ENCODE measurements at regions not wholly inside any gene's neighbourhood (a gene's known extent, or its start where the extent isn't known, plus 50 kb on each side); places are given as distances from the start of the nearest gene placed in this dataset.

- DNase-seq, result no peak
Observed at GRCh38 chr10:10927608-10928007, 90.1 kb upstream of the CELF2 start.

DNA sequence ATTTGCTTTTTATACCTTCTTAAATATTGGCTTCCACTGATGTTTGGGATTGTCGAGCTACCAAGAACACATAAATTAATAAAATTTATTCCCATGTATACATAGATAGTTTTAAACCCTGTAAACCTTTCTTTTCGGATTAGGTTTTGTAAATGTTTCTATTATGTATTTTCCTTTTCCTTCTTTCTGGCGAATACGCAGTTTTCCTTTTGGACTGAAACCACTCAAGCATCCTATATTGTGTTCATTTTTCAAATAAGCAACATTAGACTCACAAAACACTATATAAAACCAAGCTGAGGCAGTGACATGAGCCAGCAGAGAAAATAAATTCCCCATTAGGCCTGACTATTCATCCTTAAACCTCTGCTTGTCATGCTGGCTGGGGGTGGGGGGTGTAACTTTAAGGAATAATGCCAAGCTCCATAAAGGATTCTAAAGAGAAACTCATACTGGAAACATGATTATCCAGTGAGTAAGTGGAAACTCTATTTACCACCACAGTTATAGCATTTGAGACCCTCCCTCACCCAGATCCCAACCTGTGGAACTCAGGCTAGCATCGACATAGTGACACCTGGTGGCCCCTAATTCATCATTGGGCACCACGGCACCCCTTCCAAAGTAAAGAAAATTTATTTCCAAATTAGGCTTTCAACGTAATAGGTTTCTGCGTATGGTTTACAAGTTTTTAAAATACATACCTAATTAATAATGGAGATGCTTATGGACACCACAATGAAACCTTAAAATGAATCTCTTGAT lies 86.5 kb upstream of the CELF2 start:
- no peak for DNase-seq

DNA sequence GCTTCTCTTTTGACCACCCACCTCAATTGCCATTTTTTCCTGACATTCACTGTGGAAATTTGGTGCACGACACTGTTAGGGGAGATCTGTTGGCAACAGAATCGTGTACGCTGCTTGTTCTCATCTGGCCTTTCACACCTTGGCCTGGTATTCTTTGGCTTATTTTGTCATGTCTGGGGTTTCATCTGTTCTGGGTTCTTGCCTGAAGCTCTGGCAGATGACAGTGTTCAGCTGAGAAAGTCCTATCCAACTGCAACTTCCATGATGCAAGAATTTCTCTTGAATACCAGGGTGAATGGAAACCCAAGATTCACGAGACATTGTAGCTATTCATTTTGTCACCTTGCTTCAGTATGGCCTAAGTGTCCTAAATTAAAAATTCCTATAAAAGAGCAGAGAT lies 82.6 kb upstream of the CELF2 start:
- DNase-seq, result no peak

DNA sequence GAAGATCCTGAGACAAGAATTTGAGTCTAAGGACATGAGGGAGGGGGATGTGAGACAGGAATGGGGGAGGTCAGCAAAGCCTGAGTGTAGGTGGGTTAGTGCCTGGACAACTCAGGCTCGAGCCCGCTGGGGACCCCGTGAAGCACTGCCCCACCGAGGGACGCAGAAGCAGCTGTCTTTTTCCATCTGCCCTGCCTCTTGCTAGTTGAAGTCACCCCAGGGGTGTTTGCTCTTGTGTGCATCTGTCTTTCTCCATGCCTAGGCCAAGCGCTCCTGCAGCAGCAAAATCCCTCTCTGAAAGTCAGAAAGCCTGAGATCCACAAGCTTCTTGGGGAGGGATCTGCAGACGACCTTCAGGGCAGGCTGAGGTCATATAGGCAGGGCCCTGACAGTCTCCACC lies 79.0 kb upstream of the CELF2 start:
- DNase-seq, result no peak

DNA sequence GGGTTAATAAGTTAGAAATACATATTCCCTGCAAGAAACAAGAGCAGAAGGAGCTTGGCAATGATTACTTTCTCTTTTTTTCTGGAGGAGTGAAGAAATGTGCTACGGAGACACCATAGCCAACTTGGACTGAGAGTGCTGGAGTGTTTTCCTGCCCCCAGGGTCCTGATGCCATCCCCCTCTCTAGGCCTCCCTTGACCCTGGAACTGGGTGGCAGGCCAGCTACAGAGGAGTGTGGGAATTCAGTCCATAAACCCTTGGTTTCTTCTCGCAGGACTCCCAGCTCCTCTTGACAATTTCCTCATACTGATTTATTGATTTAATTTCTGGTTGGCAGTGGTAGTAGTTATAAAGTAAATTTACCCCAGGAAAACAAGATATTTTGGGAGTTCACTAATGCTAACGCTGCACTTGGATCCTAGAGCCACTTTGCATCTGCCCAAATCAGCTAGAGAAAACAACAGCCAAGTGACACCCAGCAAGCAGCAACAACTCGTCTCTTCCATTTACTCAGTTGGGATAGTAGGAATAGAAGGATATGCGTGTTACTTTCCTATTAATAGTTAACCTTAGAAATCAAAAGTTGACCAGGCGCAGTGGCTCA lies 76.4 kb upstream of the CELF2 start:
- DNase-seq, result no peak

DNA sequence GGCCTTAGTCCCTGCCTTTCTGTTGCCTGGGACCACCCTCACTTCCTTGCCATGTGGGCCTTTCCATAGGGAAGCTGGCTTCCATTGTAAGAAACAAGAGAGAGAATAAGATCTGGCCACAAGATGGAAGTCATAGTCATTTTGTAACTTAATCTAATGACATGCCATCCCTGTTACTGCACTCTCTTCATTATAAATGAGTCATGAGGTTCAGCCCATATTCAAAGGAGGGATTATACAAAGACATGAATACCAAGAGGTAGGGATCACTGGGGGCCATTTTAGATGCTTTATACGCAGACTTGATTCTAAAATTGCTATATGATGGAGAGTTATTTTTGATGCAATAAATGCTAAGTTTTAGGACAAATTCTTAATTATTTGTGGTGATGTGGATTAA lies 75.2 kb upstream of the CELF2 start:
- no peak for DNase-seq

GRCh38 chr10:10946081-10946480 lies 71.6 kb upstream of the CELF2 start:
- DNase-seq, result no peak

DNA sequence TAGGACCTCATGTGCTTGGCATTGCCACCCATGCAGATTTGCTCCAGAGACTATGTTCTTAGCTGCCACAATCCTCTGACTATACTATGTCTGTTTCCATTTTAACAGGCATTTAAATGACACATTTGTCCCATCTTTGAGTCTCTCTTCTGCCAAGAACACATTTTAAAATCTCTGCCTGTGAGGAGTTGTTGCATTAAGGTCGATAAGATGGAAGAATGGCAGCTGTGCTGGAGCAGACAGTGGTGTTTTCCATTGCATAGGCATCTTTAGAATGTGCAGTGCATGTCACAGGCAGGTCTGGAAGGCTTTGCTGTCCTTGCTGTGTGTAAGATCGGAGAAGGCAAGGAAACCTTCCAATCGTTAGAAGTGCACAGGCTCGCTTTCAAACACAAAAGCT lies 70.9 kb upstream of the CELF2 start:
- DNase-seq, result no peak

GRCh38 chr10:10951675-10952074 lies 66.0 kb upstream of the CELF2 start:
- no peak for DNase-seq

GRCh38 chr10:10952800-10953199 lies 64.9 kb upstream of the CELF2 start:
- no peak for DNase-seq

DNA sequence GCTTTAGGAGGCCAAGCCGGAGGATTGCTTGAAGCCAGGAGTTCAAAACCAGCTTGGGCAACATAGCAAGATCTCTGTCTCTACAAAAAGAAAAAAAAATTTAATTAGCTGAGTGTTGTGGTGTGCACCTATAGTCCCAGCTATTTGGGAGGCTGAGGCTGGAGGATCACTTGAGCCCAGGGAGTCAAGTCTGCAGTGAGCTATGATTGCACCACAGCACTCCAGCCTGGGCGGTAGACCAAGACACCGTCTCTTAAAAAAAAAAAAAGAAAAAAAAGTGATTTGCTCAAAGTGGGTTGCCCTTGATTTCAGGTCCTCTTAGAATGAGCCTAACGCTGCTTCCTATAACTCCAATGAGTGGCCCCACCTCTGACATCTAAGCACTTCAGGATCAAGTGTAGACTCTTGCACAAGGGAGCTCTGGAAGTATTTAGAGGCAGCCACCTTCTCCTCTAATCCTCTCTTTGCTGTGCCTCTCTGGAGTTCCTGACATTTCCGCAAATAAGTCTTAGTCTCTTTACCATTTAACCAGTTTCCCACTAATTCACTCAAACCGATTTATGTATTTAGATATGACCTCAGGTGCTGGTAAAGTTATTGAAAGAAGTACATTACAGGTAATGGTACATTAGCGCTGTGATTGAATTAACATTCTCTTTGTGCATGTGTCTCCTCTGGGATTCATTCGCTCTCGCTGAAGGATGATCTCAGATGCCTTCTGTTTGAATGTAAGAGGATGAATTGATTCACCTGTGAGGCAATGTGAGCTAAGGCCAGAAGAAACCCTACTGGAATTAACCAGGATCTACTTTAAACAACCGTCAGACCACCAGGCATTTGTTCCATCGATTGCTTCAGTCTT lies 60.8 kb upstream of the CELF2 start:
- no peak for DNase-seq

DNA sequence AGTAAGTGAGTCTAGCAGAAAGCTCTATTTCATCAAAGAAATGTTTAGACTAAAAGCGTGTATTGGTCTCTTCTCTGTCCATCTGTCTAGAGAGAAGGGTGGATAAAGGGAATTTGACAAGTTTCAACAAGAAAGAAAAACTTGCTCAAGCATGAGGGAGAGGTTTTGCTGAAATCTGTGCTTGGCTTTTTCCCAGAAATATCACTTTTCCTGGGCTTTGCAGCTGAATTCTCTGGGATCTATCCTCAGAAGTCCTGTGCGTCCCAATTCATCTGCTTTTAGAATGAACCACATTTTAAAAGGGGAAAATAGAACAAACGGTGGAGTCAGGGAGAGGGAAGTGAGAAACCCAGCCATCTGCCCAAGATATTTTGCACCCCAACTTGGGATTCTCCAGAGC lies 59.6 kb upstream of the CELF2 start:
- no peak for DNase-seq

GRCh38 chr10:10959666-10960065 lies 58.0 kb upstream of the CELF2 start:
- no peak for DNase-seq

DNA sequence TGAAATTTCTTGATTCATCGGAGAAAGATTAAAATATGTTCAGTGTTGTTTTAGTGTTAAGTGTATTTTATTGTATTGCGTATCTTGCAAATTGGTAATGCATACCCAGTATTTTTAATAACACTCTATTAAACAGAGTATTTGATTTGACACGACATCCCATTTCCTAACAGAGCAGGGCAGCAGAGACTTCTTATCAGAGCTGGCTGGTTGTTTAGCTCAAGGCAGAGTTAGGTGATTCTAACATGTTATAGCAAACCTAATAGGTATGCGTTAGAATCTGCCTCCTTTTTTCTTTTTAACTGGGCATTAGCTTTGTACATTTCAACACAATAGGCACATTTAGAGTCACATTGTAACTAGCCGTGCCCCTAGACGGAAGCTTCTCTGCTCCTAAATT lies 57.1 kb upstream of the CELF2 start:
- no peak for DNase-seq

- no peak for DNase-seq
Observed at GRCh38 chr10:10961072-10961471, 56.6 kb upstream of the CELF2 start.

DNA sequence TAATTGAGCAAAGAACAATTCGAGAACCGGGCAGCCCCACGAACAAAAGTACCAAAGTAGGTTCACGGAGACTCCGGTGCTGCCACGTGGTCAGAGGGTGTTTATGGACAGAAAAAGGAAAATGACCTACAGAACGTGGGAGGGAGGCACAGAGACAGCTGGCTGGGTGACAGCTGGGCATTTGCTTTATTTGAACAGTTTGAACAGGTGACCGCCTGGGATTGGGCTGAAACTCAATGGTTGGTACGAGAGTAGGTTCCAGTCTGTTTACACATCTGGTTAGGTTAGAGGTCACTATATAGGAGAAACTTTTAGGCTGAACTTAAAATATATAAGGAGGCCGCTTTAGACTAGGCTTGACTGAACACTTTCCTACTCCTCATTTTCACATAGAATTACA lies 50.6 kb upstream of the CELF2 start:
- no peak for DNase-seq

DNA sequence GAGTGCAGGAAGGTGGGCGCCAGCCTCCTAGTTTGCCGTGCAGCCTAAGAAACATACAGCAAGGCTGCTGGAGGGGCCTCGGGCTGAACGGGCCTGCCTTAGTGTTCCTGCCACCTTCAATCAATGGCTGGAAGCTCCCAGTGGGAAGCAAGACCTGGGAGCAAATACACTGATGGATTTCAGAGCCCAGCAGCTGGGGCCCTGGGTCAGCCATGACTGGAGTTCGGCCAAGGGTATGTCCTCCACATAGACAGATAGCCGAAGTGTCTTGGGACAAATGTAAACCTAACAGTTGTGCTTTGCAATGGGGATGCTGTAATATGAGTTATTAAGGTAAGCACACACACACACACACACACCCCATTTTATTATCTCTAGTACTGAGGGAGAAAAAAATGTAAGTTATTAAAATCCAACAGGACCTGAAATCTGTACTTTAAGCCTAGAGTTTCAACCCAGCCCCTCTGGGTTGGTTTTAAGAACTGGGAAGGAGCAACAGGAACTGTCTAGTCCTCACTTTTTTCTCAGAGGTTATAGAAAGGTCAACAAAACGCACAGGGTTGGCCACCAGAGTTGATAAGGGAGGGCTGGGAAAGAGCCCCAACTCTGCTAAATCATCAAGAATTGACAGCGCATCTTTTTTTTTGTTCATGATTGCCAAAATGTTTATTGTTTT lies 50.0 kb upstream of the CELF2 start:
- no peak for DNase-seq
